ENCODE measurements at regions not wholly inside any gene's neighbourhood (a gene's known extent, or its start where the extent isn't known, plus 50 kb on each side); places are given as distances from the start of the nearest gene placed in this dataset.

DNA sequence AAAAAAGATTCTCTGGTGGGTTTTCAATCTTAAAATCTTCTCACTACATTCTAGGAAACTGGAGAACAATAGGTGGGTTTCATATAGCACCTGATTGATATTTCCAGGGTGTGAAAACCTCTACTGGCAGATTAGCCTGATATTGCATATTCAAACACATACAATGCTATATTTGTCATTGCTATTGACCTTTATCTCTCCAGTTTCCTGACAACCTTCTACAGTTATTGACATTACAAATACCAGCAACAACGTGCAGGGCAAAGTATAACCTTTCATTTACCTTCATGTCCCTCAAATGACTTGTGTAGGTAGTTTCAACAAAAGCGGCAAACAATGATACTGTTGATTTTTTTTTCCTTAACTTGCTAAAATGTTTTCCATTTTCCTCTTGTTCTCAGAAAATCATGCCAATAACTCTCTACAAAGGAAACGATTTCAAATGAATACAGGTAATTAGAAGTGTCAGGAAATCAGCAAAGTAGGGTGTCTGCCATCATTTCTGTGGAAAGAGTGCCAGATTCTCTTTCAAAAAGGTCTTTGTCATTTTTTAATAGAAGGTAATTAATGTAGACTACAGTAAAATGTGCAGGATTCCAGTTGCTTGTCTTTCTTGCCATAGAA is 72.6 kb upstream of the CDIN1 start:
- no peak for DNase-seq (ENCODE audit: low read depth, low spot score)

- no peak for DNase-seq (ENCODE audit: low read depth, low spot score)
Measured at GRCh38 chr15:36507458-36507857, 72.0 kb upstream of the CDIN1 start.

GRCh38 chr15:36511594-36511993 is 67.8 kb upstream of the CDIN1 start:
- no peak for DNase-seq (ENCODE audit: low read depth, low spot score)

DNA sequence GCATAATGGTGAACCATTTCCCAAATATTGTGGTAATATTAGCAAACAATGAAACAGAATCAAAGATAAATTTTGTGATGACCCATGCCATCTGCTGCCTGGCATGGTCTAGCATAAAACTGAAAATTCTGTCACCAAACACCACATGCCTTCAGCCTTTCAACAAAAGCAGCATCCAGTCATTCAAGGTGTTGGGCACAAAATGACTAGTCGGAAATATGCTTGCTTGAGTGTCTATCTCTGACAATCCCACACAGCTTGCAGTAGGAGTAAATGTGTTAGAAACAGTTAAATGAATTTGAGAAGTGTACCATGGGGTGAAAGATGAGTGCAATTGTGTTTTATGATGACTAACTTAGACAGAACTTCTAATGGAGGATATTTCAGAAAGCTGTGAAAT is 61.7 kb upstream of the CDIN1 start:
- DNase-seq (ENCODE audit: low read depth, low spot score) = no peak

GRCh38 chr15:36519067-36519466 is 60.4 kb upstream of the CDIN1 start:
- DNase-seq (ENCODE audit: low read depth, low spot score) = no peak

DNA sequence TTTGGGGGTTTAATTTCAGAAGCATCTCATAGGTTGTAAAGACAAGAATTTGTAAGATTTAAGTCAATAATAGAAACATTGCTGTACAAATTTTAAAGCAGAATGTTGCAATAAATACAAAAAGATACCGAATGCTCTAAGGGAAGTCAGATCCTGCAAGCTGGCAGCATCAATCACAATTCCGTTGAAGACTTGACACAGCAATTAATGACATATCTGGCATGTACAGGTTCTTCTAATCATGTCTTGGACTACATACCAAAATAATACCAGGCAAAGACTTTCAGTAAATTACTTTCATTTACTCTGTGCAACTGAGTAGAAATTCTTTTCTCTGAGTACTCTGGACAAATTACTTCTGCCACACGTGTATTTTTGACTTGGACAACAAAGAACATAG is 54.0 kb upstream of the CDIN1 start:
- DNase-seq (ENCODE audit: low read depth, low spot score) = no peak

- no peak for DNase-seq (ENCODE audit: low read depth, low spot score)
Measured at GRCh38 chr15:36527235-36528162, 51.9 kb upstream of the CDIN1 start.

DNA sequence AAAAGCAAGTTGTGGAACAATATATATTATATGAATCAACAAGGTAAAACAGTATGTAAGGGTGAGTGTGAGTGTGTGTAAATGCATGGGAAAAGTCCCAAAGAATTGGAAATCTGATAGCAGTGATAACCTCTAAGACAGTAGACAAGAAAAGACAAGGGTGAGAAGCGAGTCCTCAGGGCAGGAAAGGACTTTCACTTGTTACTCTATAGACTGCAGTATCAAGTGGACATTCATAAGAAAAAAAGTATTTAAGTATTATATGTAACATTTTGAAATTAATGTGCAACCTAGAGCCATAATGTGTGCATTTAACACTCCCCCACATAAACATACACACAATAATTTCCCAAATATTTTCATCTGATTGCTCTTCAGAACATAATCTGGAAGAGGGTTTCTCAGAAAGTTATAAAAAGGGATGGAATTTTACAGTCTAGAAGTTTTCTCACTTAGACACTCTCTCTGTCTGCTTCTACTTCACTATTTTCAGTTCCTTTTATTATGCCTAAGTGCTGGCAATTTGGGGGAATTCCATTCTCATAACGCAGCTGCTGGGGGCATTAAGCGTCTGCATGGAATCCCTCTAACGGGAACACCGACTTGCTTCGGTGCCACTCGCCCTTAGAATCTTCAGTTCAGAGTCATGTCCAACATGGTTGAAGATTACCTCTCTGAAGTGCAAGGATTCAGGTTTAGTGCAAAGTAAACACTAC is 50.0 kb upstream of the CDIN1 start:
- no peak for DNase-seq (ENCODE audit: low read depth, low spot score)
